ENCODE measurements at regions not wholly inside any gene's neighbourhood (a gene's known extent, or its start where the extent isn't known, plus 50 kb on each side); places are given as distances from the start of the nearest gene placed in this dataset.
"Not testable (repeated sequence)": the region's sequence is repeated elsewhere in the genome, so short reads cannot be mapped to it uniquely, and the experiment has no call there.

GRCh38 chr14:23883684-23884540, 69.7 kb upstream of the DHRS4 start:
- peak; percentile 97 for ATAC-seq
- H3K4me3 ChIP-seq, result no peak overlapping the region

GRCh38 chr14:23884541-23884904, 69.0 kb upstream of the DHRS4 start:
- Histone ChIP-seq H3K9me3 (no peaks in the 10 kb centered on the region), H3K36me3 (ENCODE audit: low read depth) (no peaks in the 10 kb centered on the region), H3K4me1 (ENCODE audit: low read depth) (peaks cover 8% of the 10 kb centered on the region), H3K4me3 (no peak overlapping the region)
- no peak for DNase-seq
- no peak for TF ChIP-seq CTCF (IDR thresholded peaks at IDR 0.05)
- ATAC-seq, result peak; percentile 41
- intact Hi-C loops (cut with DNase I, micrococcal nuclease), result no loop called here

More at GRCh38 chr14:23883684-23884540, 69.7 kb upstream of the DHRS4 start:
- DNase-seq, result peak in 1 of 3 donors; percentile 12
- H3K4me1 ChIP-seq (ENCODE audit: low read depth), result peaks cover 8% of the 10 kb centered on the region
- no peaks in the 10 kb centered on the region for H3K9me3 ChIP-seq
- intact Hi-C loops (cut with DNase I, micrococcal nuclease), result no loop called here
- TF ChIP-seq CTCF (IDR thresholded peaks at IDR 0.05), result no peak
- no peaks in the 10 kb centered on the region for H3K36me3 ChIP-seq (ENCODE audit: low read depth)

GRCh38 chr14:23887536-23887935, 66.0 kb upstream of the DHRS4 start:
- peaks cover 8% of the 10 kb centered on the region for H3K4me1 ChIP-seq (ENCODE audit: low read depth)
- H3K4me3 ChIP-seq, result no peak overlapping the region
- ATAC-seq, result no peak
- intact Hi-C loops (cut with DNase I, micrococcal nuclease), result no loop called here
- TF ChIP-seq CTCF (IDR thresholded peaks at IDR 0.05), result no peak
- H3K36me3 ChIP-seq (ENCODE audit: low read depth), result no peaks in the 10 kb centered on the region
- H3K9me3 ChIP-seq, result no peaks in the 10 kb centered on the region
- DNase-seq, result no peak

- intact Hi-C loops (cut with DNase I, micrococcal nuclease); H3K4me1 ChIP-seq (ENCODE audit: low read depth); ATAC-seq: not testable (repeated sequence)
Measured at GRCh38 chr14:23891717-23892116, 61.9 kb upstream of the DHRS4 start.

GRCh38 chr14:23892289-23892688, 61.3 kb upstream of the DHRS4 start:
- DNase-seq; H3K36me3 ChIP-seq (ENCODE audit: low read depth); H3K4me3 ChIP-seq; ATAC-seq; H3K9me3 ChIP-seq; H3K4me1 ChIP-seq (ENCODE audit: low read depth); intact Hi-C loops (cut with DNase I, micrococcal nuclease): not testable (repeated sequence)

More at GRCh38 chr14:23891717-23892116, 61.9 kb upstream of the DHRS4 start:
- H3K36me3 ChIP-seq (ENCODE audit: low read depth); H3K4me3 ChIP-seq; DNase-seq; H3K9me3 ChIP-seq: not testable (repeated sequence)

- no peak for TF ChIP-seq CTCF (IDR thresholded peaks at IDR 0.05)
- Histone ChIP-seq H3K36me3 (ENCODE audit: low read depth) (no peaks in the 10 kb centered on the region), H3K9me3 (no peaks in the 10 kb centered on the region), H3K4me3 (no peak overlapping the region), H3K4me1 (ENCODE audit: low read depth) (peaks cover 7% of the 10 kb centered on the region)
- intact Hi-C loops (cut with DNase I, micrococcal nuclease), result no loop called here
- peak; percentile 40 for ATAC-seq
- DNase-seq, result no peak
Measured at GRCh38 chr14:23894362-23895052, 59.1 kb upstream of the DHRS4 start.
